ENCODE measurements at regions not wholly inside any gene's neighbourhood (a gene's known extent, or its start where the extent isn't known, plus 50 kb on each side); places are given as distances from the start of the nearest gene placed in this dataset.

DNA sequence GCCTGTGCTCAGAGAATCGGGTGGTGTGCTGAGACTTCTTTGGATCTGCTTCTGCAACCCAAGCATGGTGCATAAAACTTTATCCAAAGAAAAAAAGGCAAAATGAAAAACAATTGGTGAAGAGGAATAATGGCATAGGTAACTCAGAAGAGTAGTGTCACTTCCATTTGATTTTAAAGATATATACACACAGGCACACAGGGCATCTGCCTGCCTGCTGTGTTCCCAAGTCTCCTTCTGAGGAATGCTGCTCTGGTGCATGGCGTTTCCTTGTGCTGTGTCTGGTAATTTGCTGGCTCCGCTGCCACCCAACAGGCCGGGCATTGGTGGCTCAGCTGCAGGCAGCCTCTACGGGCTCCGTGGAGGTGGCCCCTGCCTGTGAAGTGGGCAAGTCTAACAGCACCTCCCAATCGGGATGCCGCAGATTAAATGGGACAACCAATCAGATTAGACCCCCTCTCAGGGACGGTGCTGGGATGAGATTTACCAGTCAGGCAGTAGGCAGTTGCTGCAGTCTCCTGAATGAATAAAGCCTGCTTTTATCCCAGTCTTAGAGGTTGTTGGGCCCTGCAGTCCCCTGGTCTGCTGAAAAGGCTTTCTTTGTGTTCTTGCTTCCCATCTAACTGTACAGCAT lies 253.7 kb upstream of the RASGRP1 start:
- intact Hi-C loops (cut with DNase I), result loop anchor here in 8 of 10 donors (5.0 to 10.0 kb wide), 9 partner anchors 174 to 939 kb away; partner anchors contain the start of gene THBS1 (in 5 of the 8)
- Histone ChIP-seq H3K4me1 (peaks cover 0 to 9% (median 3%) of the 10 kb centered on the region in 9 donors), H3K36me3 (no peaks in the 10 kb centered on the region), H3K27me3 (no peaks in the 10 kb centered on the region), H3K4me3 (peak overlapping the region in 1 of 10 donors; percentile 17), H3K9me3 (no peaks in the 10 kb centered on the region), H3K27ac (no peak overlapping the region)
- DNase-seq (no peak), ATAC-seq (peak in 1 of 8 donors; percentile 21)
- WGBS, 2 donors, result 82 to 86% methylated on average over 9 of the region's 9 CpGs
- TF ChIP-seq CTCF (IDR thresholded peaks at IDR 0.05), result no peak

GRCh38 chr15:38819387-38819950 lies 254.9 kb upstream of the RASGRP1 start:
- no peak overlapping the region for H3K27ac ChIP-seq
- no peaks in the 10 kb centered on the region for H3K36me3 ChIP-seq
- ATAC-seq (no peak), DNase-seq (no peak)
- H3K4me1 ChIP-seq, result peaks cover 0 to 9% (median 3%) of the 10 kb centered on the region in 9 donors
- intact Hi-C loops (cut with DNase I), result loop anchor here in 8 of 10 donors (5.0 to 10.0 kb wide), 9 partner anchors 173 to 938 kb away; partner anchors contain the start of gene THBS1 (in 5 of the 8)
- no peaks in the 10 kb centered on the region for H3K27me3 ChIP-seq
- no peak overlapping the region for H3K4me3 ChIP-seq
- no peaks in the 10 kb centered on the region for H3K9me3 ChIP-seq
- WGBS, 2 donors, result 80% methylated on average over 8 of the region's 8 CpGs
- TF ChIP-seq CTCF (IDR thresholded peaks at IDR 0.05), result no peak

DNA sequence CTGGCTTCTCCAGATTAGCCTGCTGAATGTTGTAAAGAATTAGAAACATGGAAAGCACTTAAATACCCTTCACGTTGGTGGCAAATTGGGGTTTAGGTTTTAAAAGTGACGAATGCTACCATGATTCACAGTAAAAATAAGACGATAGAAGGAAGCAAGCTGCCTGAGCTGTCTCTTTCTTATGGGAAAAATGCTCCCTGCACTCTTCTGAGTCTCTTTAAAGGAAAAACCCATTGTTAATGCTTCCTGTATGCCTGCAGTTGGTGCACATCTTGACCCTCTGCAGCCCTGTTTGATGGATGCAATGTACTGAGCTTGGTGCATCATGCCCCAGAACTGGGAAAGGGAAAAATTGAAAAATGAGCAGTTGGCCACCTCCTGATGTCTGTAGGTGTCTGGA lies 258.6 kb upstream of the RASGRP1 start:
- intact Hi-C loops (cut with DNase I), result loop anchor here in 1 of 10 donors (10.0 kb wide), 1 partner anchor 762 kb away; the partner anchor contains the start of gene THBS1
- Histone ChIP-seq H3K4me3 (no peak overlapping the region), H3K9me3 (no peaks in the 10 kb centered on the region), H3K27ac (no peak overlapping the region), H3K27me3 (no peaks in the 10 kb centered on the region), H3K4me1 (peaks cover 0 to 10% (median 0%) of the 10 kb centered on the region in 9 donors), H3K36me3 (no peaks in the 10 kb centered on the region)
- ATAC-seq (no peak), DNase-seq (no peak)
- WGBS, 2 donors, result 65 to 72% methylated on average over 3 of the region's 3 CpGs
- no peak for TF ChIP-seq CTCF (IDR thresholded peaks at IDR 0.05)

DNA sequence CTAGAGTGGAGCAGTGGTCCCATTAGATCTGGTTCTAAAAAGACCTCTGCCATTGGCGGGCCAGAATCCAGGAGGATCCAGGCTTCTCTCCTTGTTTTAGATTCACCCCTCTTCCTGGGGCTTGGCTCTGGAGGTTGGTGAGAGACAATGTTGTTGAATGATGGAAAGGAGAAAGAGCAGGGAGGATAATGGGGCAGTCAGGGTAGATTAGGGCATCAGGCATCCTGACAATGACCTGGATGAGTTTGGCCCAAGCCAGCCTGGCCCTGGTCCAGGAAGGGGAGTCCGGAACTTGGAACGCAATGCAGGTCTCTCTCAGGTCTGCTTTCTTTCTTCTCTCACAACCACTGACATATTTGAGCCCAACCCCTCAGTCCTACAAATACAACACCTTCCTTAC lies 260.1 kb upstream of the RASGRP1 start:
- H3K9me3 ChIP-seq, result no peaks in the 10 kb centered on the region
- TF ChIP-seq CTCF (IDR thresholded peaks at IDR 0.05), result no peak
- no peak overlapping the region for H3K4me3 ChIP-seq
- no peaks in the 10 kb centered on the region for H3K27me3 ChIP-seq
- H3K4me1 ChIP-seq, result peaks cover 0 to 22% (median 0%) of the 10 kb centered on the region in 9 donors
- ATAC-seq (no peak), DNase-seq (no peak)
- WGBS, 2 donors, result 62 to 70% methylated on average over 3 of the region's 3 CpGs
- H3K27ac ChIP-seq, result no peak overlapping the region
- intact Hi-C loops (cut with DNase I), result loop anchor here in 1 of 10 donors (10.0 kb wide), 1 partner anchor 760 kb away; the partner anchor contains the start of gene THBS1
- no peaks in the 10 kb centered on the region for H3K36me3 ChIP-seq

All from heart right ventricle (tissue), 16 donors.